GM18502 (cell line): ENCODE measurements at regions not wholly inside any gene's neighbourhood (a gene's known extent, or its start where the extent isn't known, plus 50 kb on each side); places are given as distances from the start of the nearest gene placed in this dataset.

Experiments used
- ATAC-seq: cut with Tn5 transposase; IDR thresholded peaks from one replicate; pipeline ENCODE4 v1.9.1; 2021; ENCODE audit warnings: mild to moderate bottlenecking; ENCODE audit not compliant: unreplicated experiment, poor library complexity

DNA sequence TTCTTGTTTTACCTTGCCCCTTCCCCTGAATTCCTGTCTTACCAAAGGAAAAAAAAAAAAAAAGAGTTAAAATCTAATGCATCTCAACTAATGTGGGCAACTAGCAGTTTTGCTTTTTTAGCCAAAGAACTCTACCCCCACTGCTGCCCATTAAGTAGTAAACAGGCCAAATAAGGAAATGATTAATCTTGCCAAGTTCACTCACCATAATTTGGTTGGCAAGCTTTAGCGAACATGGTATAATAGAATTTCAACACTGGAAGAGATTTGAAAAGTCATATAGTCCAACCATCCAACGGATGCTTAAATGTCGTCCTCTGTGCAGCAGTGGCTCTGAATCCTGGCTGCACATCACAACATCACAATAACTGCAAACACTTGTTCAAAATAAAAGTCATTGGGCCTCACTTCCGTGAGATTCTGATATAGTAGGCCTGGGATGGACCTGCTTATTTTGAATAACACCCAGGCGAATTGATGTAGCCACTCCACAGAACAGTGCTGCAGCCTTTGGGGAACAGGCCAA, 142.0 kb upstream of the UBE2E1 start:
- no peak for ATAC-seq

DNA sequence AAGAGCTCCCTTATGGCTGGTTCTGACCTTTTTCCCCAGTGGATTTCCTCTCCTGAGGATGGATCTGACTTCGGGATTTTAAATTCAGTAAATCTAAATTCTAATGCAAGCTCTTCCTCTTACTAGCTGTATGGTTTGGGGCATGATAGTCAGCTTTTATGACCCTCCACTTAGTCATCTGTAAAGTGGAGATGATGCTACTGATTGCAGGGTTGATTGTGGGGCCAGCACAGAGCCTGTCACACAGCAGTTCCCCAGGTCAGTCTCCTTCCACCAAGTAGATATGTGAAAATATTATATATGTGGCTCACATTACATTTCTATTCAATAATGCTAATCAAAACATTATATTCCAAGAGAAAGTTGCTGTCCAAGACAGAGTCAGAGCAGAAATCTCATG, 141.3 kb upstream of the UBE2E1 start:
- ATAC-seq = no peak

DNA sequence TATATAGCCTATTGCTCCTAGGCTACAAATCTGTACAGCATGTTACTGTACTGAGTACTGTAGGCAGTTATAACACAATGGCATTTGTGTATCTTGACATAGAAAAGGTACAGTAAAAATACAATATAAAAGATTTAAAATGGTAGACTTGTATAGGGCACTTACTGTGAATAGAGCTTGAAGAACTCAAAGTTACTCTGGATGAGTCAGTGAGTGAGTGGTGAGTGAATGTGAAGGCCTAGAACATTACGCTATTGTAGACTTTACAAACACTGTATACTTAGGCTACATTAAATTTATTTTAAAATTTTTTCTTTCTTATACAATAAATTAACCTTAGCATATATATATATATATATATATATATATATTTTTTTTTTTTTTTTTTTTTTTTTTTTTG, 140.0 kb upstream of the UBE2E1 start:
- ATAC-seq = no peak

DNA sequence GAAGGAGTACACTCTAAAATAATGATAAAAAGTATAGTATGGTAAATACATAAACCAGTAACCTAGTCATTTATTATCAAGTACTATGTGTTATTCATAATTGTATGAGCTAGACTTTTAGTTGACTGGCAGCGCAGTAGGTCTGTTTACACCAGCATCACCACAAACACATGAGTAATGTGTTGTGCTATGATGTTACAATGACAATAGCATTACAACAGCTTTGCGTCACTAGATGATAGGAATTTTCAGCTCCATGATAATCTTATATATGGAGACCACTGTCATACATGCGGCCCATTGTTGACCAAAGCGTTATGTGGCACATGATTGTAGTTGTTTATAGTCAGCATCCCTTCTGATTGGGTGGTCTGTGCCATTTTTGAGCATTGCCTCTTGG, 138.9 kb upstream of the UBE2E1 start:
- ATAC-seq = no peak

DNA sequence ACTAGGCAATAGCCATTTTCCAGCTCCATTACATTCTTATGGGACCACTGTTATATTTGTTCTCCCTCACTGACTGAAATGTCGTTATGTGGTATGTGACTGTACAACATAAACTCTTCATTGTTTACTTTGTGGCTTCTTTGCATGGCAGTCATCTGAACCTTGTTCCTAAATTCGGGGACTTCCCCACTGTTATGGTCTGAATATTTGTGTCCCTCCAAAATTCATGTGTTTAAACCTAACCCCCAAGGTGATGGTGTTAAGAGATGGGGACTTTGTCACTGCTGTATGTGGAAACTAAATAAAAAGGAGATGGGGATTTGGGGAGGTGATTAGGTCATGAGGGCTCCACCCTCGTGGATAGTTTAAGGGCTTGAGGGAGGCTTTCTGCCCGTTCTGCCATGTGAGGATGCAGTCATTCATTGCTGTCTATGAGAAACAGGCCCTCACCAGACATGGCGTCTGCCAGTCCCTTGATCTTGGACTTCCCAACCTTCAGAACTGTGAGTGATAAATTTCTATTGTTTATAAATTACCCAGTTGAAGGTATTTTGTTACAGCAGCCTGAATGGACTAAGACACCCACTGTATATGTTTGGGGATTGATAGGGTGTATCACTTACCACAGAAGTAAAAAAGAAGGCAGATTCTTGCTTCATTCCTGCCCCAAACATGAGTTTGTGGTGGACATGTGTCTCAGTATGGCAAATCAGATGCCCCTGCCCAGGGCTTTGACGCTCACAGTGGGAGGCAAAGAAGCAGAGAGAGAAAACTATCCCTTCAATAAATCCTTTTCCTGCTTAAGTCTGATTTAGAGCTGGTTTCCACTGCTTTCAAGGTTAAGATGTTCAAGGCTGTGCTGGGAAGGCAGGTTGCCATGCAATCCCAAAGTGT, 138.0 kb upstream of the UBE2E1 start:
- no peak for ATAC-seq

DNA sequence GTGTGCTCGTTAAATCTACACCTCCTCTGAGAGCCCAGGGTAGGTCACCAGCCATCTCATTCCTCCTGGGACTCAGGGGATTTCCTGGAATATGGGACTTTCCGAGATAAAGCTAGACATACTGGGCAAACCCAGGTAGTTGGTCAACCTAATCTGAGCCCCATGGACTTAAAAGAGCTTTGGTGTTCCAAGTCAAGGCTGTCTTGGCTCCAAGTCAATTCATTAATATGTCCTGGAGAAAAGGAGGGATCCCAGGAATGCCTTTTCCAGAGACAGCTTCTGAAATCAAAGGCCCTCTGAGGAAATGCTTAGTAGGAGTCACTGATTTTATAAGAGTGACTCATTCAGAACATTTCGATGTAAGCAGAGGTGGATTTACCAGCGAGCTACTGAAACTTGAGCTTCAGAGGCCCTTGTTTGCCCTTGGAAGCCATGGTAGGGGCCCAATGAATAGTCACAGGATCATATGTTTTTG, 137.3 kb upstream of the UBE2E1 start:
- no peak for ATAC-seq

DNA sequence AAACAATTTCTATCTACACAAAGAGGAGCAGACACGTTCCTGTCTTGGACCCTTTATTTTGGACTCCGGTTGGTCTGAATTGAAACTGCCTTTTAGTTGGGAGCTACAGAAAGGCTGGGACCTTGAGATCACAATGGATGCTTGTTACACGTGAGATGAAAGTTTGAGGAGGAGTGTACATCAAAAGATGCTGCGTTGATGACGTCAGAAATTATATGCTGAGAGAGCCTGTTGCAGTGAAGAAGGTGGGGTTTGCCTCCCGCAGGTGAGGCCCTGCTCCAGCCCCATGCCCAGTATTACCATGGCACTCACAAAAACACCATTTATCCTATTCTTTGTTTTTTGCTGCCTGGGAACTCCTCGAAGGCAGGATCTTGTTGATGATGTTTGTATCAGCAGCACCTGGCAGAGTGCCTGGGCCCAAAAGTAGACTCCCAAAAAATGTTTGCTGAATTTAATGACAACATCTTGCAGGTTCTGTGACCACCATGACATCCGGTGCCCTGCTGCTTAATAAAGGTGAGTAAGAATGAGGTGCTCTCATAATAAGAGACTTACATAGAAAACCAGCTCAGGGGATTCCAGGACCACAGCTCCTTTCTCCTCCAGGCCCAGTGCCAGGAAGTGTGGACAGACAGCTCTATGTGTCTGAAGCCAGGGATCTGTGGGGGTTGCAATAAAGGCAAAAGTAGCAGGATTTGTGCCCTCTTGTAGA, 136.1 kb upstream of the UBE2E1 start:
- no peak for ATAC-seq

DNA sequence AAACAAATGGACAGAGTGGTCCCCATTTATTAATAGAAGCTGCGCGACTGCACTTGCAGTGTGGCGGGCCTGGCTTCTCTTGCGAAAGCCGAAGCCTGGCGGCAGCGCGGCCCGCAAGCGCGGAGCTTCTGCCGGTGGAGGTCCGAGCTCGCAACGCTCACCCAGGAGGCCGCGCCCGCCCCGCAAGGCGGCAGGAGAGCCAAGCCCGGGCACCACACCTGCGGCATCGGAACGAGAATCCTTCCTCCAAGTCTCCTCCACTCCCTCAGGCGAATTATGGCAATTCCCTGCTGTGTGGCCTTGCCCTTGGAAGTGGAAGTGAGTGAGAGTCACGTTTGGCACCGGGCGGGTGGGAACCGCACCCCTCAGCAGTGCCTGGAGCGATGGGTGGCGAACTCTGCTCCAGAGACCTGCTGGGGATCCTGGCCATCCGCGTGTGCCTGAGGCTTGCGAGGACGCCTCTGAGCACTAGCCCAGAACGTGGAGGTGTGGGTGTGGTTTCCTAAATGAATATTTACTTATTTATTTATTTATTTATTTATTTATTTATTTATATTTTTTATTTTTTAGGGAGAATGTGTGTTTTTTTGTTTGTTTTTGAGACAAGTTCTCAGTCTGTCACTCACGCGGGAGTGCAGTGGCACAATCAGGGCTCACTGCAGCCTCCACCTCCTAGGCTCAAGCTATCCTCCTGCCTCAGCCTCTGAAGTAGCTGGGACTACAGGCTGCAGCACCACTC, 133.7 kb upstream of the UBE2E1 start:
- no peak for ATAC-seq

DNA sequence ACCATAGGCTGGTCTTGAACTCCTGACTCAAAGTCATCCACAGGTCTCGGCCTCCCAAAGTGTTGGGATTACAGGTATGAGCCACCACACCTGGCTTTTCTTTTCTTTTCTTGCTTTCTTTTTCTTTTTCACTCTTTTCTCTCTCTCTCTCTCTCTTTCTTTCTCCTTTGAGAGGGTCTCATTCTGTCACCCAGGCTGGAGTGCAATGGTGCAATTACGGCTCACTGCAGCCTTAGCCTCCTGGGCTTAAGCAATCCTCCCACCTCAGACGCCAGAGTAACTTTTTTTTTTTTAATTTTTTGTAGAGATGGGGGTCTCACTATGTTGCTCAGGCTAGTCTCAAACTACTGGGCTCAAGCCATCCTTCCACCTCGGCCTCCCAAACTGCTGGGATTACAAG, 133.1 kb upstream of the UBE2E1 start:
- ATAC-seq = no peak

DNA sequence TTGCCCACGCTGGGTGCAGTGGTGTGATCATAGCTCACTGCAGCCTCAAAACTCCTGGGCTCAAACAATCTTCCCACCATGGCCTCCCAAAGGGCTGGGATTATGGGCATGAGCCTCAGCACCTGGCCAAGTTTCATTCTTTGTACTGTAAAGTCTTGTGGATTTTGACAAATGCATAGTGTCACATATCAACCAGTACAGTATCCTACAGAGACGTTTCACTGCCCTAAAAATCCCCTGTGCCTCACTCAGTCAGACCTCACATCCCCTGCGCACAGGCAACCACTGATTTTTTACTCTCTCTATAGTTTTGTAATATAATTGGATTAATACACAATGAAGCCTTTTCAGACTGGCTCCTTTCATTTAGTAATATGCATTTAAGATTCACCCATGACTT, 130.7 kb upstream of the UBE2E1 start:
- ATAC-seq = no peak

DNA sequence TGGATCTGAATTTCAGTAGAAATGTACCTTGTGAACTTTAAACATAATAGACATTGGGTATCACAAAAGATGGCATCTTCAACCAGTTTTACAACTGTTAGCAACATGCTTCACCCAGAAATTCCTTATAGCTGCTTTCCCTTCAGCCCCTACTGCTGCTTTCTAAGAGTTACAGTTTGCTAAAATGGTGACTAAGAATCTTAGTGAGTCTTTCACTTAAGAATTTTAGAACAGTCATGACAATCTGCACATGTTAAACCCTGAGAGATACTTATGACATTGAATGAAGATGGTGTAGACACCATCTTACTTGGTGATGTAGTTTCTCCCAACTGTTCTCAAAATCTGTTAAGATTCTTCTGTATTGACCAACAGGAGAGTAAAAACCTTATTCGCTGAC, 129.7 kb upstream of the UBE2E1 start:
- no peak for ATAC-seq

DNA sequence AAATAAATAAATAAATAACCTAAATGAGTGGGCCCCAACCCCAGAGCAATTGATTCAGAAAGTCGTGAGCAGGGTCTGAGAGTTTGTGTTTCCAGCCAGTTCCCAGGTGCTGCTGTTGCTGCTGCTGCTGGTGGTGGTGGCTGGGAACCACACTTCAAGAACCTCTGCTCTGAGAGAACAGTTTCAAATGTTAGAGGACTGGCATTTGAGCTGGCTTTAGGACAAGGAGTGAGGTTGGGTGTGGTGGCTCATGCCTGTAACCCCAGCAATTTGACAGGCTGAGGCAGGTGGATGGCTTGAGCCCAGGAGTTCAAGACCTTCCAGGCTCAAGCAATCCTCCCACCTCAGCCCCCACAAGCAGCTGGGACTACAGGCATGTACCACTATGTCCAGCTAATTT, 123.1 kb upstream of the UBE2E1 start:
- ATAC-seq = peak; percentile 58

DNA sequence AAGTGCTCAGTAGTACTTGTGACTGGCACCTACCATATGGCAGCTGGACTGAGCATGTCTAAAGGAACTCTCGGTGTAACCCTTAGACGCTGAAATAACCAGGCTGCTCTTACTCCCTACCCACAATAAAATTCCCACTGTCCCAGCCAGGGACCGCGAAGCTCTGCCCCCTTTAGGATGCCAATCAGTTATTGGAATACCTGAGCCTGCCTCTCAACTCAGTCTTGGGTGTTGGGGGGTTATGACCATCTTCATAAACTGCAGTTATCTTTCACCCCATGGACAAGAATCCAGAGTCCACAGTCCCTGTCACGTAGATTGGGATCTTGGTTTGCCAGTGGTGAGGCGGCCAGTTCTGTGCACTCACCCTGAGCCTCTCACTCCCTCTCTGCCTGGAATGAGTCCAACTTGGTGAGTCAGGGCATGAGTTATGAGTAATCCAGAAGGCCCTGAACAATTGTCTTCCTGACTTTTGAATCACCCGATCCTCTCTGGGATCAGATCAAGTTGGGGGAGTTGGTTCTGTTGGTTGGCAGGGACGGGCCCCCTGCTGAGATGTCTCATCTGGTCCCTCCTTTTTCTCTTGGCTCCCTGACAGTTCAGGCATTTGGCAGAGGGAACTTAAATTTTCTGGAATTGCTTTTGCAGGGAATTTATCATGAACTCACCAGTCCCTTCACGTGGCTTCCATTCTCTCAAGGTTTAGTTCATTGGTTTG, 120.1 kb upstream of the UBE2E1 start:
- no peak for ATAC-seq

DNA sequence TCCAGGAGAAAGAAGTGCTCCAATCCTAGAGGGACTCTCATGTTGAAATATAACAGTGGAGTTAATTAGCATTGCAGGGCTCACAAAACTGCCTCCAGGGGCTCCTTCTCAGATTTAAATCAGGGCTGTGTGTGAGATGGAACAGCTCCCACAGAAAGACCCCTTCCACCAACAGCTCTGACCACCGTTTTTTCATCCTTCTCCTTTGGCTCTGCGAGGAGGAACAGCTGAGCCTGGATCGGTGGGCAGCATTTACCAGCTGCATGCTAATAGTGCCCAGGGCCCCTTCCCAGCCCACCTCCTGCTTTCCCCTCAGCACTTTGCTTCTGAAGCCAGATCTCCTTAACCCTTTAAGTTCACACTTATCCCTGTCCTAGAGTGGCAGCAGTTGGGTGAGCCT, 119.2 kb upstream of the UBE2E1 start:
- ATAC-seq = no peak

DNA sequence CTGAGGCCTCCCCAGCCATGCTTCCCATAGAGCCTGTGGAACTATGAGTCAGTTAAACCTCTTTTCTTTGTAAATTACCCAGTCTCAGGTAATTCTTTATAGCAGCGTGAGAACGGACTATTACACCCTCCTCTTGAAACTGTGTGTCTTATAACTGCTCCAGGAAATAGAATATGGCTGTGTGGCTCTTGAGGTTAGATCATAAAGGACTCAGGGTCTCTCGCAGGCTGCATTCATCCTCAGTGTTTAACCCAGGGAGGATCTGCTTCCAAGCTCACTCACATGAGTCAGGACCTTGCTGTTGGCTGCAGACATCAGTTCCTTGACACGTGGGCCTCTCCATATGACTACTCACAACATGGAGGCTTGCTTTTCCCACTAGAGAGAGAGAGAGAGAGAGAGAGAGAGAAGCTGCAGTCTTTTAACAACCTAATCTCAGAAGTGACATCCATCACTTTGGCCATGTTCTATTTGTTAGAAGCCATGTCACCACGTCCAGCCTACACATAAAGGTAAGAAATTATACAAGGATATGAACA, 114.3 kb upstream of the UBE2E1 start:
- ATAC-seq = no peak

DNA sequence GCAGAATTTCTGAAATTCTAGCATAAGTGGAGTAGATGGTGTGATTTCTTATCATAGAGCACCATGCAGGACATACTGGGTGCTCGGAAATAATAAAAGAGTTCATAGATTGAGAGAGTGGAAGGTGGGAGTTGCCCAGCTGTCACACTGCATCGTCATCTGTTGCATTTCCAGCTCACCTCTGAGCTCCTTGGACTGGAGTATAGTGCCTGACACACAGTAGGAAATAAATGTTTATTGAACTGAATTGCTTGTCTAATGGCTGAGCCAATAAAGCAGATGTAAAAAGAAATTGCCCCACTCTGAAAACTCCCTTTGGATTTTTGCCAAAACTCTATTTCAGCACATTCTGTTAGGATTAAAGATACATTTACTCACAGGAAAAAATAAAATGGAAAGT, 108.9 kb upstream of the UBE2E1 start:
- ATAC-seq = no peak

DNA sequence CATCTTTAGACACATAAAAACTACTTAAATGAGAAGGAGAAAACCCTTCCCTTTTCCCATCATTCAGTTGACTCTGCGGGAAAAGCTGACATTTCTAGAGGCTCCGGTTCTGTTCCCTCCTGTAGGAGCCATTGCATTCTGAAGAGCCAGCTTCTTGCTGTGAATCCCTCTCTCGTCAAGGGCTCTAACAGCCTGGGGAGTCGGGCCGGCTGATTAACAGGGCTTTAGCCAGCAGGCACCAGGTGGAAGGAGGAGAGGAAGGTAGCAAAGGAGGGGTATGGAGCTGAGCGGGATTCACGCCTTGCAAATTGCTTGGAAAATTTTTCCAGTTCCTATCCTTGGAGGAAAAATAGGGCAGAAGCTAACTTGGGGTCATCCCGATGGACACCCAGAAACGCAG, 108.3 kb upstream of the UBE2E1 start:
- ATAC-seq = no peak

DNA sequence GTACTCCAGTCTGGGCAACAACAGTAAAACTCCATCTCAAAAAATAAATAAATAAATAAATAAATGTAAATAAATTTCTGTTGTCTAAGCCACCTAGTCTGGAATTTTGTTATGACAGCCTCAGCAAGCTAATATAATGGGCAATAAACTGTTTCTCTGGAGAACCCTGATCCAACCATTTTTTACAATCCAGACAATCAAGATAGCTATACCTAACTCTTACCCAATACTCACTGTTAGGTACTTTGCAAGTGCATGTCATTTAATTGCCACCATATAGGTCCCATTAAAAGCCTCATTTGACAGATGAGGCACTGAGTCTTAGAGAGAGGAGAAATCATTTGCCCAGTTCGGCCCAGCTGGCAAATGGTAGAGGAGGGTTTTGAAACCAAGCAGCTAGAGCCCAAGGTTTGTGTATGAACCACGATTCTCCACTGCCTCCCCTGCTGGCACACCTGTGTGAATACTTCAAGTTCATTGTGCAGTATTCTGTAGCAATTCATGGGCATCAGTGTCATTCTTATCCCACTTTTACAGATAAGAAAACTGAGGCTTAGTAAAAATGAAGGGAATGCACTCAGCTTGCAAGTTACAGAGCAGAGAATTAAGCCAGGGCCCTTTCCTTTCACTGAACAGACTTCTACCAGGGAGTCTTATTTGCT, 107.0 kb upstream of the UBE2E1 start:
- no peak for ATAC-seq

DNA sequence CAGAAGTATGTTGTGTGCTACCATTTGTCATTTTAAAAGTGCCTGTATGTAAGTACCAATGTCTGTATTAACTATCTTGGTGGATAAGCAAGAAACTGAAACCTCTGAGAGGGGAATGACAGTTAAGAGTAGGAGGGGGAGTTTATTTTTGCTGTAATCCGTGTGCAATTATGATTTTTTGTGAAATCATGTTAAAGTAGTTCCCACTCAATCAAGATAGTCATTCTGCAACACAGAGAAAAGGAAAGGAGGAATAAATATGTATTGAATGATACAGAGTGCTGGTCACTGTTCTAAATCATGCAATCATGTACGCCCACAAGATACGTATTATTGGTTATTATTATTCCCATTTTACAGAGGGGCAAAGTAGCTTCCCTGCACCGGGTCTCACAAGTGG, 105.1 kb upstream of the UBE2E1 start:
- no peak for ATAC-seq
